GM21360 (cell line): ENCODE measurements at regions not wholly inside any gene's neighbourhood (a gene's known extent, or its start where the extent isn't known, plus 50 kb on each side); places are given as distances from the start of the nearest gene placed in this dataset.

ENCODE experiments used
- ATAC-seq: cut with Tn5 transposase; IDR thresholded peaks from one replicate; pipeline ENCODE4 v1.9.1; 2021; ENCODE audit warnings: mild to moderate bottlenecking, moderate library complexity; ENCODE audit not compliant: unreplicated experiment

- ATAC-seq, result no peak
These were observed 135.1 kb downstream of the ID4 start for GRCh38 chr6:19972221-19972620.

GRCh38 chr6:19976411-19977129, 139.4 kb downstream of the ID4 start:
- no peak for ATAC-seq

- ATAC-seq, result no peak
These were observed 141.9 kb downstream of the ID4 start for GRCh38 chr6:19979059-19979458.

- ATAC-seq, result no peak
These were observed 142.8 kb downstream of the ID4 start for GRCh38 chr6:19979986-19980385.

- no peak for ATAC-seq
These were observed 146.2 kb downstream of the ID4 start for GRCh38 chr6:19983374-19983773.

- ATAC-seq, result no peak
These were observed 149.7 kb downstream of the ID4 start for GRCh38 chr6:19986691-19987438.

- no peak for ATAC-seq
These were observed 151.4 kb downstream of the ID4 start for GRCh38 chr6:19988555-19988954.

- no peak for ATAC-seq
These were observed 154.0 kb downstream of the ID4 start for GRCh38 chr6:19991176-19991575.

- no peak for ATAC-seq
These were observed 157.7 kb downstream of the ID4 start for GRCh38 chr6:19994909-19995308.

GRCh38 chr6:19995575-19996257, 158.5 kb downstream of the ID4 start:
- ATAC-seq, result no peak

- ATAC-seq, result no peak
These were observed 159.9 kb downstream of the ID4 start for GRCh38 chr6:19997104-19997503.

- no peak for ATAC-seq
These were observed 161.4 kb downstream of the ID4 start for GRCh38 chr6:19998541-19998940.

- ATAC-seq, result peak; percentile 98
These were observed 162.4 kb downstream of the ID4 start for GRCh38 chr6:19999319-20000191.

- ATAC-seq, result no peak
These were observed 164.1 kb downstream of the ID4 start for GRCh38 chr6:20001286-20001685.

GRCh38 chr6:20006037-20006436, 168.9 kb downstream of the ID4 start:
- no peak for ATAC-seq

GRCh38 chr6:20008131-20008530, 171.0 kb downstream of the ID4 start:
- no peak for ATAC-seq

- ATAC-seq, result no peak
These were observed 176.1 kb downstream of the ID4 start for GRCh38 chr6:20013066-20013861.

GRCh38 chr6:20014508-20014907, 177.3 kb downstream of the ID4 start:
- ATAC-seq, result no peak

GRCh38 chr6:20020526-20020925, 183.4 kb downstream of the ID4 start:
- ATAC-seq, result no peak

GRCh38 chr6:20021795-20022194, 184.6 kb downstream of the ID4 start:
- no peak for ATAC-seq
